Panc1 (cell line): ENCODE measurements at regions not wholly inside any gene's neighbourhood (a gene's known extent, or its start where the extent isn't known, plus 50 kb on each side); places are given as distances from the start of the nearest gene placed in this dataset.

ENCODE experiments used
- POLR2AphosphoS5 ChIP-seq: IDR thresholded peaks from 2 replicates; pipeline ENCODE4 v1.6.1; 2012; ENCODE audit warnings: mild to moderate bottlenecking, low read depth, low read length, moderate library complexity
- SIN3A ChIP-seq: IDR thresholded peaks from 2 replicates; pipeline ENCODE4 v1.6.1; 2012; ENCODE audit warnings: low read depth, mild to moderate bottlenecking, low read length, moderate library complexity, borderline replicate concordance; ENCODE audit not compliant: insufficient read depth
- TCF7L2 ChIP-seq: IDR thresholded peaks from 2 replicates; pipeline ENCODE4 v1.6.1; 2011; ENCODE audit warnings: mild to moderate bottlenecking, low read depth, low read length, inconsistent platforms
- TF ChIP-seq, protein P1 (sequence below): fragments of 450-650 bp; IDR thresholded peaks from 2 replicates; pipeline ENCODE4 v1.5.1; 2017; ENCODE audit warnings: mild to moderate bottlenecking

DNA sequence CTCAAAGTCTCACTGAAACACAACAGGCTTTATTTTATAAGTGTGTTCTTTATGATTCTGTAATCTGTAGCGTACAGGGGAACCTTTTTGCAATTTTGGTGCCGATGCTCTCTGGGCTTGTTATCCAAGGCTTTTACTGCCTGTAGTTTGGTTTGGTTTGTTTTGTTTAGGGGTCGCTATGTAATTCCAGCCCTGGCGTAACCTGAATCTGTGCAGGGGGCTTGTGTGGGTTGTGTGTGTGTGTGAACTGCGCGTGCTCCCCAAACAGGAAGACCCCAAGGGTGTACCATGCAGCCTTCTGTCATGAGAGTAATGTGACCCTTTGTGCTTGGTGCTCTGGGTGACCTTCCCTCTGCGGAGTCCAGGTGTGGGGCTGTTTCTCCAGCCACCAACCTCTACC, 92.1 kb upstream of the CLDN14 start:
- no peak for TF ChIP-seq POLR2AphosphoS5
- TF ChIP-seq, protein P1, sequence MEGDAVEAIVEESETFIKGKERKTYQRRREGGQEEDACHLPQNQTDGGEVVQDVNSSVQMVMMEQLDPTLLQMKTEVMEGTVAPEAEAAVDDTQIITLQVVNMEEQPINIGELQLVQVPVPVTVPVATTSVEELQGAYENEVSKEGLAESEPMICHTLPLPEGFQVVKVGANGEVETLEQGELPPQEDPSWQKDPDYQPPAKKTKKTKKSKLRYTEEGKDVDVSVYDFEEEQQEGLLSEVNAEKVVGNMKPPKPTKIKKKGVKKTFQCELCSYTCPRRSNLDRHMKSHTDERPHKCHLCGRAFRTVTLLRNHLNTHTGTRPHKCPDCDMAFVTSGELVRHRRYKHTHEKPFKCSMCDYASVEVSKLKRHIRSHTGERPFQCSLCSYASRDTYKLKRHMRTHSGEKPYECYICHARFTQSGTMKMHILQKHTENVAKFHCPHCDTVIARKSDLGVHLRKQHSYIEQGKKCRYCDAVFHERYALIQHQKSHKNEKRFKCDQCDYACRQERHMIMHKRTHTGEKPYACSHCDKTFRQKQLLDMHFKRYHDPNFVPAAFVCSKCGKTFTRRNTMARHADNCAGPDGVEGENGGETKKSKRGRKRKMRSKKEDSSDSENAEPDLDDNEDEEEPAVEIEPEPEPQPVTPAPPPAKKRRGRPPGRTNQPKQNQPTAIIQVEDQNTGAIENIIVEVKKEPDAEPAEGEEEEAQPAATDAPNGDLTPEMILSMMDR: no peak
- TF ChIP-seq SIN3A: no peak
- TF ChIP-seq TCF7L2: no peak
